ENCODE measurements at regions not wholly inside any gene's neighbourhood (a gene's known extent, or its start where the extent isn't known, plus 50 kb on each side); places are given as distances from the start of the nearest gene placed in this dataset.
A peak's percentile ranks its signal among the peaks of the same experiment; 100 is the strongest.

- 81 to 84% (median 81%) methylated on average over 7 of the region's 7 CpGs for WGBS, 3 donors
- H3K36me3 ChIP-seq (ENCODE audit: control insufficient read depth in 3 of 3, insufficient read depth in 2 of 3, low read depth in 1 of 3, low read length in 3 of 3): no peaks in the 10 kb centered on the region
- H3K27me3 ChIP-seq (ENCODE audit: control insufficient read depth in 3 of 3, insufficient read depth in 3 of 3, low read length in 3 of 3): peaks cover 0 to 3% (median 0%) of the 10 kb centered on the region in 3 donors
- no peak for FAIRE-seq
- H3K27ac ChIP-seq (ENCODE audit: low read depth in 1 of 3, low read length in 2 of 3): no peak overlapping the region
- H3K4me1 ChIP-seq (ENCODE audit: control insufficient read depth in 3 of 3, insufficient read depth in 2 of 3, low read depth in 1 of 3, low read length in 2 of 3): no peaks in the 10 kb centered on the region
- H3K9me3 ChIP-seq (ENCODE audit: control insufficient read depth in 2 of 2, insufficient read depth in 1 of 2, low read depth in 1 of 2, low read length in 1 of 2): peaks cover 0 to 12% of the 10 kb centered on the region in 2 donors
- DNase-seq: no peak
- H3K4me3 ChIP-seq (ENCODE audit: low read depth in 1 of 3, low read length in 3 of 3): no peak overlapping the region
Measured at GRCh38 chr1:13878021-13878420, 178.0 kb downstream of the PRDM2 start.

- DNase-seq (no peak), FAIRE-seq (no peak)
- H3K27ac ChIP-seq (ENCODE audit: low read depth in 1 of 3, low read length in 2 of 3): no peak overlapping the region
- H3K9me3 ChIP-seq (ENCODE audit: control insufficient read depth in 2 of 2, insufficient read depth in 1 of 2, low read depth in 1 of 2, low read length in 1 of 2): peaks cover 0 to 12% of the 10 kb centered on the region in 2 donors
- H3K4me3 ChIP-seq (ENCODE audit: low read depth in 1 of 3, low read length in 3 of 3): no peak overlapping the region
- H3K36me3 ChIP-seq (ENCODE audit: control insufficient read depth in 3 of 3, insufficient read depth in 2 of 3, low read depth in 1 of 3, low read length in 3 of 3): no peaks in the 10 kb centered on the region
- WGBS, 3 donors: 74 to 87% (median 81%) methylated on average over 9 of the region's 9 CpGs
- no peaks in the 10 kb centered on the region for H3K4me1 ChIP-seq (ENCODE audit: control insufficient read depth in 3 of 3, insufficient read depth in 2 of 3, low read depth in 1 of 3, low read length in 2 of 3)
- H3K27me3 ChIP-seq (ENCODE audit: control insufficient read depth in 3 of 3, insufficient read depth in 3 of 3, low read length in 3 of 3): peaks cover 0 to 3% (median 0%) of the 10 kb centered on the region in 3 donors
Measured at GRCh38 chr1:13878451-13878850, 178.5 kb downstream of the PRDM2 start.

- H3K36me3 ChIP-seq (ENCODE audit: control insufficient read depth in 3 of 3, insufficient read depth in 2 of 3, low read depth in 1 of 3, low read length in 3 of 3): no peaks in the 10 kb centered on the region
- FAIRE-seq (no peak), DNase-seq (no peak)
- H3K4me3 ChIP-seq (ENCODE audit: low read depth in 1 of 3, low read length in 3 of 3): no peak overlapping the region
- H3K4me1 ChIP-seq (ENCODE audit: control insufficient read depth in 3 of 3, insufficient read depth in 2 of 3, low read depth in 1 of 3, low read length in 2 of 3): no peaks in the 10 kb centered on the region
- WGBS, 3 donors: 80 to 85% (median 83%) methylated on average over 4 to 5 of the region's 5 CpGs
- no peaks in the 10 kb centered on the region for H3K9me3 ChIP-seq (ENCODE audit: control insufficient read depth in 2 of 2, insufficient read depth in 1 of 2, low read depth in 1 of 2, low read length in 1 of 2)
- no peak overlapping the region for H3K27ac ChIP-seq (ENCODE audit: low read depth in 1 of 3, low read length in 2 of 3)
- no peaks in the 10 kb centered on the region for H3K27me3 ChIP-seq (ENCODE audit: control insufficient read depth in 3 of 3, insufficient read depth in 3 of 3, low read length in 3 of 3)
Measured at GRCh38 chr1:13881385-13882088, 181.5 kb downstream of the PRDM2 start.

GRCh38 chr1:13888351-13888986 lies 188.5 kb downstream of the PRDM2 start:
- no peaks in the 10 kb centered on the region for H3K9me3 ChIP-seq (ENCODE audit: control insufficient read depth in 2 of 2, insufficient read depth in 1 of 2, low read depth in 1 of 2, low read length in 1 of 2)
- WGBS, 3 donors: 10 to 25% (median 17%) methylated on average over 10 of the region's 10 CpGs
- peaks cover 0 to 19% (median 3%) of the 10 kb centered on the region in 3 donors for H3K4me1 ChIP-seq (ENCODE audit: control insufficient read depth in 3 of 3, insufficient read depth in 2 of 3, low read depth in 1 of 3, low read length in 2 of 3)
- H3K36me3 ChIP-seq (ENCODE audit: control insufficient read depth in 3 of 3, insufficient read depth in 2 of 3, low read depth in 1 of 3, low read length in 3 of 3): no peaks in the 10 kb centered on the region
- no peak overlapping the region for H3K4me3 ChIP-seq (ENCODE audit: low read depth in 1 of 3, low read length in 3 of 3)
- DNase-seq (peak; percentile 88 to 96), FAIRE-seq (no peak)
- H3K27ac ChIP-seq (ENCODE audit: low read depth in 1 of 3, low read length in 2 of 3): peak overlapping the region; percentile 34 to 62 (median 50)
- peaks cover 0 to 8% (median 7%) of the 10 kb centered on the region in 3 donors for H3K27me3 ChIP-seq (ENCODE audit: control insufficient read depth in 3 of 3, insufficient read depth in 3 of 3, low read length in 3 of 3)

GRCh38 chr1:13889495-13889894 lies 189.5 kb downstream of the PRDM2 start:
- Histone ChIP-seq H3K27me3 (ENCODE audit: control insufficient read depth in 3 of 3, insufficient read depth in 3 of 3, low read length in 3 of 3) (peaks cover 0 to 12% (median 7%) of the 10 kb centered on the region in 3 donors), H3K36me3 (ENCODE audit: control insufficient read depth in 3 of 3, insufficient read depth in 2 of 3, low read depth in 1 of 3, low read length in 3 of 3) (no peaks in the 10 kb centered on the region), H3K27ac (ENCODE audit: low read depth in 1 of 3, low read length in 2 of 3) (no peak overlapping the region), H3K4me3 (ENCODE audit: low read depth in 1 of 3, low read length in 3 of 3) (no peak overlapping the region), H3K9me3 (ENCODE audit: control insufficient read depth in 2 of 2, insufficient read depth in 1 of 2, low read depth in 1 of 2, low read length in 1 of 2) (no peaks in the 10 kb centered on the region), H3K4me1 (ENCODE audit: control insufficient read depth in 3 of 3, insufficient read depth in 2 of 3, low read depth in 1 of 3, low read length in 2 of 3) (peaks cover 0 to 23% (median 3%) of the 10 kb centered on the region in 3 donors)
- DNase-seq (peak in 1 of 2 donors; percentile 13), FAIRE-seq (no peak)
- 32 to 41% (median 33%) methylated on average over 3 of the region's 3 CpGs for WGBS, 3 donors

- WGBS, 3 donors: 73 to 94% (median 82%) methylated on average over 2 of the region's 2 CpGs
- no peak for FAIRE-seq
Measured at GRCh38 chr1:13890766-13891165, 190.8 kb downstream of the PRDM2 start.

GRCh38 chr1:13892198-13892597 lies 192.2 kb downstream of the PRDM2 start:
- H3K27ac ChIP-seq (ENCODE audit: low read depth in 1 of 3, low read length in 2 of 3): no peak overlapping the region
- WGBS, 3 donors: 11 to 17% (median 15%) methylated on average over 7 of the region's 7 CpGs
- peaks cover 0 to 24% (median 3%) of the 10 kb centered on the region in 3 donors for H3K4me1 ChIP-seq (ENCODE audit: control insufficient read depth in 3 of 3, insufficient read depth in 2 of 3, low read depth in 1 of 3, low read length in 2 of 3)
- no peak for DNase-seq
- H3K4me3 ChIP-seq (ENCODE audit: low read depth in 1 of 3, low read length in 3 of 3): peak overlapping the region in 2 of 3 donors; percentile 57 to 68
- H3K36me3 ChIP-seq (ENCODE audit: control insufficient read depth in 3 of 3, insufficient read depth in 2 of 3, low read depth in 1 of 3, low read length in 3 of 3): no peaks in the 10 kb centered on the region
- FAIRE-seq: no peak
- H3K9me3 ChIP-seq (ENCODE audit: control insufficient read depth in 2 of 2, insufficient read depth in 1 of 2, low read depth in 1 of 2, low read length in 1 of 2): peaks cover 0 to 6% of the 10 kb centered on the region in 2 donors
- H3K27me3 ChIP-seq (ENCODE audit: control insufficient read depth in 3 of 3, insufficient read depth in 3 of 3, low read length in 3 of 3): peaks cover 0 to 17% (median 7%) of the 10 kb centered on the region in 3 donors

More at GRCh38 chr1:13890766-13891165, 190.8 kb downstream of the PRDM2 start:
- H3K4me3 ChIP-seq (ENCODE audit: low read depth in 1 of 3, low read length in 3 of 3): no peak overlapping the region
- no peaks in the 10 kb centered on the region for H3K9me3 ChIP-seq (ENCODE audit: control insufficient read depth in 2 of 2, insufficient read depth in 1 of 2, low read depth in 1 of 2, low read length in 1 of 2)
- H3K27me3 ChIP-seq (ENCODE audit: control insufficient read depth in 3 of 3, insufficient read depth in 3 of 3, low read length in 3 of 3): peaks cover 0 to 12% (median 7%) of the 10 kb centered on the region in 3 donors
- DNase-seq: no peak
- H3K27ac ChIP-seq (ENCODE audit: low read depth in 1 of 3, low read length in 2 of 3): no peak overlapping the region
- H3K4me1 ChIP-seq (ENCODE audit: control insufficient read depth in 3 of 3, insufficient read depth in 2 of 3, low read depth in 1 of 3, low read length in 2 of 3): peaks cover 0 to 24% (median 3%) of the 10 kb centered on the region in 3 donors
- H3K36me3 ChIP-seq (ENCODE audit: control insufficient read depth in 3 of 3, insufficient read depth in 2 of 3, low read depth in 1 of 3, low read length in 3 of 3): no peaks in the 10 kb centered on the region

- H3K27me3 ChIP-seq (ENCODE audit: control insufficient read depth in 3 of 3, insufficient read depth in 3 of 3, low read length in 3 of 3): peaks cover 0 to 17% (median 7%) of the 10 kb centered on the region in 3 donors
- H3K4me3 ChIP-seq (ENCODE audit: low read depth in 1 of 3, low read length in 3 of 3): peak overlapping the region; percentile 38 to 68 (median 65)
- peaks cover 0 to 6% of the 10 kb centered on the region in 2 donors for H3K9me3 ChIP-seq (ENCODE audit: control insufficient read depth in 2 of 2, insufficient read depth in 1 of 2, low read depth in 1 of 2, low read length in 1 of 2)
- DNase-seq (peak; percentile 35 to 67), FAIRE-seq (no peak)
- H3K27ac ChIP-seq (ENCODE audit: low read depth in 1 of 3, low read length in 2 of 3): peak overlapping the region in 1 of 3 donors; percentile 33
- H3K36me3 ChIP-seq (ENCODE audit: control insufficient read depth in 3 of 3, insufficient read depth in 2 of 3, low read depth in 1 of 3, low read length in 3 of 3): no peaks in the 10 kb centered on the region
- H3K4me1 ChIP-seq (ENCODE audit: control insufficient read depth in 3 of 3, insufficient read depth in 2 of 3, low read depth in 1 of 3, low read length in 2 of 3): peaks cover 0 to 24% (median 3%) of the 10 kb centered on the region in 3 donors
- WGBS, 3 donors: 1 to 2% (median 1%) methylated on average over 30 to 57 of the region's 57 CpGs
Measured at GRCh38 chr1:13892671-13893325, 192.8 kb downstream of the PRDM2 start.

All from small intestine (tissue), 7 donors.